HG03045 (cell line): ENCODE measurements at regions not wholly inside any gene's neighbourhood (a gene's known extent, or its start where the extent isn't known, plus 50 kb on each side); places are given as distances from the start of the nearest gene placed in this dataset.

Source experiments
- ATAC-seq: cut with Tn5 transposase; IDR thresholded peaks from one replicate; pipeline ENCODE4 v1.9.1; 2021; ENCODE audit warnings: mild to moderate bottlenecking, moderate library complexity; ENCODE audit not compliant: unreplicated experiment

DNA sequence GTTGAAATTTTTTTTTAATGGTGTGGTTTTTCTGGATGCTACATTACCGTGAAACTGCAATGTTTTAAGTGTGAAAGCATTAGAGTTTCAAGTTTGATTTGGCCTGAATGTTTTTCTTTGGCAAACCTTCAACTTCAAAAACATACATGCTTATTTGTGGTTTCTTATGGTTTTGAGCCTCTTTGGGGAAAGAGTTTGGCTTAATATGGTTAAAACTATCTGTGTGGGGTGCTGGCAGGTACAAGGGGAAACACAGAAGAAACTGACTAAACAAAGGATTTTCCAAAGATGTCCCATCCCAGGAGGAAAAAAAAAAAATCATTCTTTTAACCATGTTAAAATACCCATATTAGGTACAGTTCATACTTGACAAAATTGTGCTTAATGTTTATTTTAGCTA, 121.1 kb downstream of the HGF start:
- no peak for ATAC-seq

GRCh38 chr7:81645435-81645834, 124.4 kb downstream of the HGF start:
- no peak for ATAC-seq

DNA sequence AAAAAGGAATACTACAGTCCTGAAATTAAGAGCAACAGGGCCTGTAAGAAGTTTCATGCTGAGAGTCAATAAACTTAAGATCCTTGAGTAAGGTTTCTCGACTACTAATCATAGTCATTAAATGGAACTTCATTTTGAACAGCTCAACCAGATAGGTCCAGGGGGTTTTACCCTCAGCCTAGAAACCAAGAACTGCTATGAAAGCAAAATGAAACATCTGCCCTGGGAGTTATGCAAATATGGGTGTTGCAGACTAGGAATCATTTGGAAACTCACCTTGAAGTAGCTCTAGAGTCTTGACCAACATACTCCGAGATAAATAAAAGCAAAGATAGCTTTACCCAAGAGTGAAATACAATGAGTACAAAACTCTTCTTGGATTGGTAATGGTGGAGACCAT, 128.0 kb downstream of the HGF start:
- ATAC-seq, result no peak

- no peak for ATAC-seq
Measured at GRCh38 chr7:81638198-81638597, 131.6 kb downstream of the HGF start.

DNA sequence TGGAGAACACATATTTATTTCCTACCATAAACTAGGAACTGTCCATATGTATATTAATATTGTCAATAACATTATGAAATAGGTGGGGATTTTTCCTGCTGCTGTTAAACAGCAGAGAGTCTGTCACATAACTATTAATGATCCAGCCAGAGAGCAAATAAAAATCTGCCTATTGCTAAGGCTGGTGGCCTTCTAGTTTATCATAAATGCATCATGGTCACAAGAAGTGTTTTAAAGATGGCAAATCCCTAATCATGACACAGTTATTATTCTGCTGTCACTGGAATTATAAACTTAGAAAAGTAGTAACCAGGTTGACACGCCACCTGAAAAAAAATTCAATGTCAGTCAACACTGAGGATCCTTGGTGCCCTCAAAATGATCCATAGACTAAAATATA, 132.3 kb downstream of the HGF start:
- no peak for ATAC-seq

- no peak for ATAC-seq
Measured at GRCh38 chr7:81632418-81632817, 137.4 kb downstream of the HGF start.

DNA sequence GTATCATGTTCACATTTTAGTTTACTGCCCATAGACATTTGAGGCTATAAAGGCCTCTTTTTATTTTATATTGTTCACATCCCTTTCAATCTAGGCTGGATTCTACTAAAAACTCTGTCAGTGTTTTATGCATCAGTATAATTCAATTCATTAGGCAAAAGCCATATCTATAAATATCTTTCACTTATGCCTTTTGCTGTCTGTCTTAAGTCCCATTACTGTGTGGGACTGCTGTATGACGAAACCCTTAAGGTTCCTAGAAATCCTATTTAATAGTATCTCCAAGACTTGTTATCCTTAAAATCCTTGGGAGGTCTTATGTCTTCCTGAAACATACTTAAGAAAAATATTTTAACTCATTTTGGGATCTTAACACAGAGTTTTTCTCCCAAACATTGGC, 139.2 kb downstream of the HGF start:
- no peak for ATAC-seq

- no peak for ATAC-seq
Measured at GRCh38 chr7:81629702-81630101, 140.1 kb downstream of the HGF start.

GRCh38 chr7:81628951-81629350, 140.9 kb downstream of the HGF start:
- no peak for ATAC-seq

GRCh38 chr7:81627536-81628287, 142.1 kb downstream of the HGF start:
- ATAC-seq, result no peak

GRCh38 chr7:81626008-81626407, 143.8 kb downstream of the HGF start:
- no peak for ATAC-seq

- ATAC-seq, result no peak
Measured at GRCh38 chr7:81624650-81625631, 144.9 kb downstream of the HGF start.

GRCh38 chr7:81624021-81624592, 145.7 kb downstream of the HGF start:
- no peak for ATAC-seq

GRCh38 chr7:81623251-81623855, 146.5 kb downstream of the HGF start:
- ATAC-seq, result no peak

GRCh38 chr7:81621893-81622292, 148.0 kb downstream of the HGF start:
- ATAC-seq, result no peak

- ATAC-seq, result no peak
Measured at GRCh38 chr7:81618396-81619014, 151.3 kb downstream of the HGF start.

DNA sequence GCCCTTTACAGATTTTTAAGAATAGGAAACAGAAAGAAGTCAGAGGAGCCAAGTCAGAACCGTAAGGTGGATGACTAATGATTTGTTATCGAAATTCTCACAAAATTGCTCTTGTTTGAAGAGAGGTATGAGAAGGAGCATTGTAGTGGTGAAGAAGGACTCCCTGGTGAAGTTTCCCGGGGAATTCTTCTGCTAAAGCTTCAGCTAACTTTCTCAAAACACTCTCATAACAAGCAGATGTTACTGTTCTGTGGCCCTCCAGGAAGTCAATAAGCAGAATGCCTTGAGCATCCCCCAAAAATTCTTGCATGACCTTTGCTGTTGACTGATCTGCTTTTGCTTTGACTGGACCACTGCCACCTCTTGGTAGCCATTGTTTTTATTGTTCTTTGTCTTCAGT, 152.9 kb downstream of the HGF start:
- no peak for ATAC-seq

- no peak for ATAC-seq
Measured at GRCh38 chr7:81611805-81612204, 158.0 kb downstream of the HGF start.

DNA sequence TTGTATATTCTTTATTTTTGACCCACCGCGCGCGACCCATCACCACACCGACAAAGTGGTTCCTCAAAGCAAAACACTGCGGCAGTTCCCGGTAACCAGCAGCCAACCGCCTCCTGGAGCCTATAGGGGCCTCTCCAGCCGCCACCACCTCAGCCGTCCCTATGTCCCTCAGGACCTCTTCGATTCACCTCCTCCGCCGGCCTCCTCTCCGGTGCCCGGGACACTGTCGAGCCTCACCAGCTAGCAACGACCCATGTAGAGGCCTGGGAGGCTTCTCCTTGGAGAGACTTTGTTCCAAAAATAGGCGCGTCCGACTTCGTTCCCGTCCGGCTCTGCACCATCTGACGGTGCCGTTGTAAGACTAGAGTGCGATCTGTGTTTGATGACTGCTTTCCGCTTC, 158.8 kb downstream of the HGF start:
- ATAC-seq, result no peak

GRCh38 chr7:81608748-81609382, 161.0 kb downstream of the HGF start:
- no peak for ATAC-seq
